Testis (tissue), 2 donors: ENCODE measurements at regions not wholly inside any gene's neighbourhood (a gene's known extent, or its start where the extent isn't known, plus 50 kb on each side); places are given as distances from the start of the nearest gene placed in this dataset.
"Not testable (repeated sequence)": the region's sequence is repeated elsewhere in the genome, so short reads cannot be mapped to it uniquely, and the experiment has no call there.

Experiments used
- CTCF ChIP-seq, 3 experiments: fragments of 450-650 bp in 2 of 3; fragments of 200-600 bp in 1 of 3; sonication (generic) in 1 of 3; IDR thresholded peaks; one replicate each; pipeline ENCODE4 v1.5.1; 2016 to 2019; ENCODE audit warnings: antibody characterized with exemption in 3 of 3, mild to moderate bottlenecking in 2 of 3, moderate library complexity in 1 of 3
- POLR2A ChIP-seq: fragments of 450-650 bp; IDR thresholded peaks from one replicate; pipeline ENCODE4 v1.6.1; 2017; ENCODE audit warnings: antibody characterized with exemption, mild to moderate bottlenecking, moderate library complexity

GRCh38 chr12:43193096-43193495 is 358.9 kb downstream of the ADAMTS20 start:
- not testable (repeated sequence) for TF ChIP-seq CTCF (IDR thresholded peaks at IDR 0.05); POLR2A
